ENCODE measurements at regions not wholly inside any gene's neighbourhood (a gene's known extent, or its start where the extent isn't known, plus 50 kb on each side); places are given as distances from the start of the nearest gene placed in this dataset.

DNA sequence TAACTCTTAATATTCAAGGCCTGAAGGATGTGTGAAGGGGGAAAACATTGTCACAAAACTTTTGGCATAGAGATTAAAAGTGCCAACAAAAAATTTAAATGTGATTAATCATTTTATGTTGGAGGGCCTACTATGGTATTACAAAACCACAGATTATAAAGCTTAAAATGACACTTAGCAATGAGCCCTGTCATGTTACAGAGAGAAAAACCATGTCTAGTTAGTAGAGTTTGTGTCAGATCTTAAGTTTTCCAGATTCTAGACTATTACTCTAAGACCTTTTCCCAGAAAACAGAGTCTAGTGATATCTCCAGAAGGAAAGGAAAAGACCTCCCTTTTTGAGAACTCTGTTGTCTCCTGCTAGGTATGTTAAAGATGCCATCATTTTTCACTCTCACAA, 239.1 kb upstream of the DKK2 start:
- no peaks in the 10 kb centered on the region for H3K27me3 ChIP-seq (ENCODE audit: insufficient read depth, low read depth)
- no peaks in the 10 kb centered on the region for H3K9me2 ChIP-seq (ENCODE audit: insufficient read depth)
- H3K4me2 ChIP-seq, result no peak overlapping the region
- no peak overlapping the region for H3K4me3 ChIP-seq
- no peaks in the 10 kb centered on the region for H3K79me2 ChIP-seq (ENCODE audit: low read depth)
- H4K20me1 ChIP-seq (ENCODE audit: insufficient read depth), result no peaks in the 10 kb centered on the region
- no peaks in the 10 kb centered on the region for H3K9me3 ChIP-seq (ENCODE audit: insufficient read depth, low read depth)
- H3K27ac ChIP-seq, result no peak overlapping the region
- no peaks in the 10 kb centered on the region for H3K36me3 ChIP-seq (ENCODE audit: low read depth)
- ChIA-PET CTCF (no interaction called here), POLR2A (ENCODE audit: unreplicated experiment) (no interaction called here)
- no peaks in the 10 kb centered on the region for H3F3A ChIP-seq (ENCODE audit: insufficient read depth, low read depth)
- TF ChIP-seq, protein P1, sequence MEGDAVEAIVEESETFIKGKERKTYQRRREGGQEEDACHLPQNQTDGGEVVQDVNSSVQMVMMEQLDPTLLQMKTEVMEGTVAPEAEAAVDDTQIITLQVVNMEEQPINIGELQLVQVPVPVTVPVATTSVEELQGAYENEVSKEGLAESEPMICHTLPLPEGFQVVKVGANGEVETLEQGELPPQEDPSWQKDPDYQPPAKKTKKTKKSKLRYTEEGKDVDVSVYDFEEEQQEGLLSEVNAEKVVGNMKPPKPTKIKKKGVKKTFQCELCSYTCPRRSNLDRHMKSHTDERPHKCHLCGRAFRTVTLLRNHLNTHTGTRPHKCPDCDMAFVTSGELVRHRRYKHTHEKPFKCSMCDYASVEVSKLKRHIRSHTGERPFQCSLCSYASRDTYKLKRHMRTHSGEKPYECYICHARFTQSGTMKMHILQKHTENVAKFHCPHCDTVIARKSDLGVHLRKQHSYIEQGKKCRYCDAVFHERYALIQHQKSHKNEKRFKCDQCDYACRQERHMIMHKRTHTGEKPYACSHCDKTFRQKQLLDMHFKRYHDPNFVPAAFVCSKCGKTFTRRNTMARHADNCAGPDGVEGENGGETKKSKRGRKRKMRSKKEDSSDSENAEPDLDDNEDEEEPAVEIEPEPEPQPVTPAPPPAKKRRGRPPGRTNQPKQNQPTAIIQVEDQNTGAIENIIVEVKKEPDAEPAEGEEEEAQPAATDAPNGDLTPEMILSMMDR (conservative IDR thresholded peaks at IDR 0.05), result no peak
- no peak for TF ChIP-seq EZH2 (IDR thresholded peaks at IDR 0.05; ENCODE audit: low read depth)
- no peaks in the 10 kb centered on the region; the same call in 1 of the 2 replicates for H3K4me1 ChIP-seq (replicated peaks; ENCODE audit: insufficient read depth)
- no peak overlapping the region for H2AFZ ChIP-seq
- BruUV-seq (replicated peaks), result no TSS peak
- no peak for DNase-seq
- intact Hi-C loops (cut with micrococcal nuclease; ENCODE audit: unreplicated experiment), result no loop called here

DNA sequence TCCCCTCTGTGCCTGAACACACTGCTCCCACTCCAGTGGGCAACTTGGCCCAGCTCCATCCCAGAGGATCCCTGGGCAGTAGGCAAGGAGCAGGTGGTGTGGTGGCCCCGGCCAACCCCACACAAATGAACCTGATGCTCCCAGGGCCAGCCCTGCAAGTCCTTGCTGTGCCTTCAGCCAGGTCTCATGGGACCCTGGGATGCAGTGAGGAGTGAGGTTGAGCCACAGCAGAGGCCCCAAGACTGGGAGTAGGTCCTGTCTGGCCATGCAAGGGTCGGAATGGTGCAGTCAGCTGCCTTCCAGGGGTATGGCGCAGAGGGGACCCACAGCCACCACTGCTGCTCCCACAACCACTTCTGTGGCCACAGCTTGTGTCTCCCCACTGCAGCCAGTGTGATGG, 234.5 kb upstream of the DKK2 start:
- no peaks in the 10 kb centered on the region for H3K27me3 ChIP-seq (ENCODE audit: insufficient read depth, low read depth)
- no peaks in the 10 kb centered on the region for H3K79me2 ChIP-seq (ENCODE audit: low read depth)
- H3K27ac ChIP-seq, result no peak overlapping the region
- H3K4me2 ChIP-seq, result no peak overlapping the region
- no peaks in the 10 kb centered on the region for H3K36me3 ChIP-seq (ENCODE audit: low read depth)
- intact Hi-C loops (cut with micrococcal nuclease; ENCODE audit: unreplicated experiment), result no loop called here
- ChIA-PET CTCF (no interaction called here), POLR2A (ENCODE audit: unreplicated experiment) (no interaction called here)
- DNase-seq, result no peak
- no peaks in the 10 kb centered on the region for H3K9me3 ChIP-seq (ENCODE audit: insufficient read depth, low read depth)
- no peak overlapping the region for H2AFZ ChIP-seq
- no peaks in the 10 kb centered on the region for H3F3A ChIP-seq (ENCODE audit: insufficient read depth, low read depth)
- no peaks in the 10 kb centered on the region for H3K4me1 ChIP-seq (replicated peaks; ENCODE audit: insufficient read depth)
- TF ChIP-seq, protein P1 (conservative IDR thresholded peaks at IDR 0.05), result no peak
- TF ChIP-seq EZH2 (IDR thresholded peaks at IDR 0.05; ENCODE audit: low read depth), result no peak
- H3K9me2 ChIP-seq (ENCODE audit: insufficient read depth), result no peaks in the 10 kb centered on the region
- H3K4me3 ChIP-seq, result no peak overlapping the region
- no TSS peak for BruUV-seq (replicated peaks)
- no peaks in the 10 kb centered on the region for H4K20me1 ChIP-seq (ENCODE audit: insufficient read depth)

DNA sequence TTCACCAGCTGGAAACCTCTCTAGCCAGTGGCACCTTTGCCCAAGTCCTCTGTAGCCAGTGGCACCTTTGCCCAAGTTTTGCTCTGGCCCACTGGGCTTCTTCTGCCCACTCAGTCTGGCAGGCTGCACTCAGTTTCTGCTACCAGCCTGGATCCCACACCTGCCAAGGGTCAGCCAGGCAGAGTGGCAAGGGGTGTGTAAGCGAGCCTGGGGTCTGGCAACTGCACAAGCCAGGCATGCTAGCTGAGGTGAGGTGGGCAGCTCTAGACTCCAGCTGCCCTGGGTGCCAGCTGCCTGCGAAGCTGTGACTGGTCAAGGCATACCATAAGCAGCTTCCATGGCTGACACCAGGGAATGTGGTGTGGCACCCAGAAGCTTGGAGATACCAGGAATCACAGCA, 233.1 kb upstream of the DKK2 start:
- BruUV-seq (replicated peaks), result no TSS peak
- Histone ChIP-seq H3K9me2 (ENCODE audit: insufficient read depth) (no peaks in the 10 kb centered on the region), H3K4me3 (no peak overlapping the region), H3K4me1 (replicated peaks; ENCODE audit: insufficient read depth) (no peaks in the 10 kb centered on the region), H2AFZ (no peak overlapping the region), H3K79me2 (ENCODE audit: low read depth) (no peaks in the 10 kb centered on the region), H3K27me3 (ENCODE audit: insufficient read depth, low read depth) (no peaks in the 10 kb centered on the region), H3K27ac (no peak overlapping the region), H3K9me3 (ENCODE audit: insufficient read depth, low read depth) (no peaks in the 10 kb centered on the region), H4K20me1 (ENCODE audit: insufficient read depth) (no peaks in the 10 kb centered on the region), H3K4me2 (no peak overlapping the region), H3F3A (ENCODE audit: insufficient read depth, low read depth) (no peaks in the 10 kb centered on the region), H3K36me3 (ENCODE audit: low read depth) (no peaks in the 10 kb centered on the region)
- intact Hi-C loops (cut with micrococcal nuclease; ENCODE audit: unreplicated experiment), result no loop called here
- CTCF ChIA-PET, result no interaction called here
- no peak for DNase-seq
- POLR2A ChIA-PET (ENCODE audit: unreplicated experiment), result no interaction called here
- TF ChIP-seq EZH2 (IDR thresholded peaks at IDR 0.05; ENCODE audit: low read depth), result no peak
- TF ChIP-seq, protein P1 (conservative IDR thresholded peaks at IDR 0.05), result no peak
